DOHH2 (cell line): ENCODE measurements at regions not wholly inside any gene's neighbourhood (a gene's known extent, or its start where the extent isn't known, plus 50 kb on each side); places are given as distances from the start of the nearest gene placed in this dataset.

Experiments used
- EZH2phosphoT487 ChIP-seq: fragments of 200-600 bp; sonication (generic); IDR thresholded peaks from 2 replicates; pipeline ENCODE4 v1.6.1; 2017; ENCODE audit warnings: borderline replicate concordance, mild to moderate bottlenecking, antibody characterized with exemption, low read length, moderate library complexity, mixed read lengths
- TF ChIP-seq, protein P1 (sequence below): fragments of 200-600 bp; sonication (generic); IDR thresholded peaks from one replicate; pipeline ENCODE4 v1.5.1; 2014; ENCODE audit warnings: antibody characterized with exemption, mild to moderate bottlenecking, low read depth, low read length; ENCODE audit not compliant: poor library complexity, severe bottlenecking

DNA sequence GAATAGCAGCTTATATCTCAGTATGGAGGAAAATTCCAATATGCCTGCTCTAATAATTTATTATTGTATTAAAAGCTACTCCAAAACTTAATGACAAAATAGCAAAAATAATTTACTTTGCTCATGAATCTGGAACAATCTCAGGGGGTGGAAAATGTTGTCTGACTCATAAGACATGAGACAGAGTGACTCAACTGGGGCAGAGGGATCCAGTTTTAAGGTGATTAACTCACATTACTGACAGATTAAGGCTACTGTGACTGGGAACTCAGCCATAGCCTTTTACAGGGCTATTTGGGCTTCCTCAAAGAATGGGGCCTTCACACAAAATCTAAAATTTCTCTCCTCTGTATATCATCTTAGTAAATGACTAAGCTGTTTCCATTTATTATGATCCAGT lies 1172.9 kb downstream of the CDH12 start:
- TF ChIP-seq, protein P1, sequence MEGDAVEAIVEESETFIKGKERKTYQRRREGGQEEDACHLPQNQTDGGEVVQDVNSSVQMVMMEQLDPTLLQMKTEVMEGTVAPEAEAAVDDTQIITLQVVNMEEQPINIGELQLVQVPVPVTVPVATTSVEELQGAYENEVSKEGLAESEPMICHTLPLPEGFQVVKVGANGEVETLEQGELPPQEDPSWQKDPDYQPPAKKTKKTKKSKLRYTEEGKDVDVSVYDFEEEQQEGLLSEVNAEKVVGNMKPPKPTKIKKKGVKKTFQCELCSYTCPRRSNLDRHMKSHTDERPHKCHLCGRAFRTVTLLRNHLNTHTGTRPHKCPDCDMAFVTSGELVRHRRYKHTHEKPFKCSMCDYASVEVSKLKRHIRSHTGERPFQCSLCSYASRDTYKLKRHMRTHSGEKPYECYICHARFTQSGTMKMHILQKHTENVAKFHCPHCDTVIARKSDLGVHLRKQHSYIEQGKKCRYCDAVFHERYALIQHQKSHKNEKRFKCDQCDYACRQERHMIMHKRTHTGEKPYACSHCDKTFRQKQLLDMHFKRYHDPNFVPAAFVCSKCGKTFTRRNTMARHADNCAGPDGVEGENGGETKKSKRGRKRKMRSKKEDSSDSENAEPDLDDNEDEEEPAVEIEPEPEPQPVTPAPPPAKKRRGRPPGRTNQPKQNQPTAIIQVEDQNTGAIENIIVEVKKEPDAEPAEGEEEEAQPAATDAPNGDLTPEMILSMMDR, result no peak
- no peak for TF ChIP-seq EZH2phosphoT487
